ENCODE measurements at regions not wholly inside any gene's neighbourhood (a gene's known extent, or its start where the extent isn't known, plus 50 kb on each side); places are given as distances from the start of the nearest gene placed in this dataset.

GRCh38 chr9:129321286-129322021 lies 143.4 kb upstream of the IER5L start:
- DNase-seq, result no peak

DNA sequence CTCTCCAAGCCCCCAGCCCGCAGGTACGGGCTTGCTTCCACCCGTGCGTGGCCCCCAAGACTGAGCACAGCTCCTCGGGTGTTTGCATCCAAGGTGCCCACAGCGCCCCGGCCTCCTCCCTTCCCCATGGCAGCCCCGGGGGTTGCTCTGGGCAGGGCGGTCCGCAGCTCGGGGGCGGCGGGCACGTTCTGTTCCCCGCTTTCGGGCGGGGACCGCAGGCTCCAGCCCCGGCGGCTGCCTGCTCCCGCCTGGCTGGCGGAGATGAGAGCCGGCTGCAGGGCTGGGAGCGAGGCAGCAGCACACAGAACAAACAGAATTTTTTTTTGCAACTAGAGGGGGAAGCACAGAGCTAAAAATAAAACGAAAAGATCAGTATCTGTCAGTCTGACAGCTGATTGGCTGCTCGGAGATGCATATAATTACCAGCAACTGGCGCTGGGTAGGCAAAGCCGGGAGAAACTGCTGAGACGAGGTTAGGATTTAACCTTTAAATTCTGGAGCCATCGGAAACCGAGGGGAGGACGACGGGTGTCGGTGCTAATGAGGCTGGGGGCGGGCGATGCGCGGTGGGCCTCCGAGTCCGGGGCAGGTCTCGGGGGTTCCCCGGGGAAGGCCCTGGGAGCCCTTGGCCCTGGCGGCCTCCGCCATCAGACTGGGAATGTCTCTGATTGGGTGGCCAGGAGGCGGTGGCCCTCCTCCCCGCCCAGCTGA lies 142.7 kb upstream of the IER5L start:
- peak; percentile 31 for DNase-seq

- no peak for DNase-seq
Observed at GRCh38 chr9:129319938-129320481, 141.9 kb upstream of the IER5L start.

GRCh38 chr9:129319076-129319937 lies 141.2 kb upstream of the IER5L start:
- DNase-seq, result no peak

- DNase-seq, result no peak
Observed at GRCh38 chr9:129318121-129319075, 140.3 kb upstream of the IER5L start.

DNA sequence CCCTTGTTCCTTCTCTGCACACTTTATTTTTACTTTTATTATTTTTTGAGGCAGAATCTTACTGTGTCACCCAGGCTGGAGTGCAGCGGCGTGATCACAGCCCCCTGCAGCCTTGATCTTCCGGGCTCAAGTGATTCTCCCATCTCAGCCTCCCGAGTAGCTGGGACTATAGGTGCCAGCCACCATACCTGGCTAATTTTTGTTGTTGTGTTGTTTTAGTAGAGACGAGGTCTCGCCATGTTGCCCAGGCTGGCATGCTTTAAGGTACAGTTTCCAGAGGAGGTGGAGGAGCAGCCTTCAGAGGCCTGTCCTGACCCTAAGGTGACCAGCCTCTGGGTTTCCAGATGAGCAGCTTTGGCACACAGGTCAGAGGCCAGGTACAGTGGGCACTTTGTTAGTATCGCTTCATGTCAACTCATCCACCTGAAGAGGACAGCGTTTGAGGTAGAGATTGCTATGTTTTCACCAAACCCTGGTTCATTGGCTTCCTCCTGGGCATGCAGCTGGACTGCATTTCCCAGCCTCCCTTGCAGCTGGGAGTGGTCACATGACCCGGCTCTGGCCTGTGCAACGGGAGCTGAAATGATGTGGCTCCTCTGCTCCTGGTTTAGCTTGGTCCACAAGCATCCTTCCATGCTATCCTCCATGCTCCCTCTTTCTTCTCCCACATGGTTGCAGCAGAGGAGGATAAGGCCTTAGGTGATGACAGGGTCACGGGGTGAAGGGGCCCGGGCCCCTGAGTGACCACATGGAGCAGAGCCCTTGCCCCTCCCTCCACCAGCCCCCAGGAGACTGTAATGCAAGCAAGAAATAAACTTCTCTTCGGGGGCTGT lies 139.3 kb upstream of the IER5L start:
- no peak for DNase-seq

DNA sequence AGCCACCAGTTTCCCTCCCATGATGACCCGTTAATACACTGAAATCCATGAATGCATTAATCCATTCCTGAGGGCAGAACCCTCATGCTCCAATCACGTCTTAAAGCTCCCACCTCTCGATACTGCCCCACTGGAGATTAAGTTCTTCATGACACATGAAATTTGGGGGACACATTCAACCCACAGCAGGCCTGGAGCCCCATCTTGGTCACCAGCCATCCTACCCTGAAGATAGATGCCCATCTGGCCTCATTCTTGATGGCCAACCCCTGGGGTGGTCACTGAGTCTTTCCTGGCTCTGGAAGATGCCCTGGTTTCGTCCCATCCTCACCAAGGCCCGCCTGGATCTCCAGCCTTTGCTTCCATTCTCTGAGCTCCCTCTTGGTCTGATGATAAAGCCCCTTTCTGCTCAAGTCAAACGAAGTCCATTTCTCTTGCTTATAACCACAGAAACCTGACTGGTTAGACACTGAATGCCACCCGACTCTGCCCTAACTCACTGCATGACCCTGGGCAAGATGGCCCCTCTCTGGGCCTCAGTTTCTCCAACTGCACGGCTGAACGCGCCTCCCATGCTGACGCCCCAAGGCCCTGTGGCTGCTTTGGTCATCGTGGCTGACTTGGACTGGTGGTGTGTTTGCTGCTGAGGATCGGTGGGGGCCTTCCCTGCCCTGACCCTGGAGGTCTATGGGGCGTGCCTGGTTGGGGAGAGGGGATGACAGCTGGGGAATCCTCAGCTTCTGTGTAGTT lies 138.4 kb upstream of the IER5L start:
- no peak for DNase-seq

DNA sequence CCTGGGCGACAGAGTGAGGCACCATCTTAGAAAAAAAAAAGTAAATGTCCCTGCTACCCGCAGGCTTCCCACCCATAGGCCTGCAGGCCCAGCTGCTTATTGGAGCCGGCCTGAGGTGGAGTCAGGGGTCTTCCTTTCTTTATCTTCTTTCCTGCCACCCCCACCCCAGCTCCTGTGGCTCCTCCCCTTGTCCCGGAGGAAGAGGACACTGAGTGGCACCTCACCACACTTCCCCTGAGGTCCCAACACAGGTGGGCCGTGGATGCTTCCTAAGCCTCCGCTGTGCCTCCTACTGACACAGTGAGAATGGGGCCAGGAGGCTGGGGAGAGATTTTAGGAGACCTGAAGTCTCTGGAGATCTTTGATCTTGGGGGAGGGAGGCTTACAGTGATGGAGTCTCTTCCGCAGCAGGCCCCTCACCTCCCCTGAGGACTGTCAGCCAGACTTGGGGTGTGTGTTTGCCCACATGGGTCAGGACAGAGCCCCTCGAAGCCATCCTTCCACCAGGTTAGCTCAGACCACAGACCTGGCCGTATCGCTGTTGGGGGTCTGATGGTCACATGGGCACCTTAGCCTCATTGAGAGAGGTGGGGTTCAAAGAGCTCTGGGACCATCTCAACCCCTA lies 135.4 kb upstream of the IER5L start:
- no peak for DNase-seq

- no peak for DNase-seq
Observed at GRCh38 chr9:129312251-129313122, 134.4 kb upstream of the IER5L start.

DNA sequence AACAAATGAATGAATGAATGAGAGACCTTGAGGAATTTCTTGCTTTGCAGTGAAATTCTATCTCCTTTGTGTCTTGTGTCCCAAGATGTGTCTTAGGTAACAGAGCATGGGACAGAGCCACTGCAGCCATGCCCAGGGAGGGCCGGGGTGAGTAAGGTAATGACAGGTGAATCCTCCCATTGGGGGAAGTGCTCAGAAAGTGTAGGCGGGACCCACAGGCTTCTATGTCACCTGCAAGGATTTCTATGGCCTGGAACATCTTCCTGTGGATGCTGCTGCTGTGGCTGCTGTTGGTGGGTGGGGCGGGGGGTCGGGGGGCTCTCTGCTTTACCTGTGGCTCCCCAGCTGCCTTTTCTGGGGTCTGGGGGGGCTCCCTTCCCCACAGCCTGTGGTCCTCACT lies 133.6 kb upstream of the IER5L start:
- DNase-seq, result no peak

DNA sequence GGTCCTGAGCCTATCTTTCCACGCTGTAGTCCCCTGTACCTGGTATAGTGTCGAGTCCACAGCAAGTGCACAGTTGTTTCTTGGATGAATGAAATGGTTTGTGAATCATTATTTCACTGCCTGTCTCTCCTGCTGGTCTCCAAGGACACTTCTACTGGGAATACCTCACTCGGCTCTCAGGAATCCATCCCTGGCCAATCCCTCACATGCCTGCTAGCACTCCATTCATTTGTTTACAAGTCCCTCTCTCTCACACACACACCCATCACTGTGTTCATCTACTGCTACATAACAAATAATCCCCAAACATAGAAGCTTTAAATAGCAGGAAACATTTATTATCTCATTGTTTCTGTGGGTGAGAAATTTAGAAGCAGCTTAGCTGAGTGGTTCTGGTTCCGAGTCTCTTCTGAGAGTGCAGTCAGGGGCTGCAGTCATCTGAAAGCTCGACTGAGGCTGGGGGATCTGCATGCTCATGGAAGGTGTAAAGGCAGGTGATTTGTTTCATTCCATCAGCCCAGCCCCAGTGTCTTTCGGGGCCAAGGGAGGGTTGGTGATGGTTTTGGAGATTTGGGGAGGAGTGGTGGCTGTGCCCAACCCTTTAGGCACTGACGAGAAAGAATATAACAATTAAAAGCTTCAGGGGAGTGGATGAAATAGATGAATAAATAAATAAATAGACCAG lies 132.7 kb upstream of the IER5L start:
- DNase-seq, result no peak

DNA sequence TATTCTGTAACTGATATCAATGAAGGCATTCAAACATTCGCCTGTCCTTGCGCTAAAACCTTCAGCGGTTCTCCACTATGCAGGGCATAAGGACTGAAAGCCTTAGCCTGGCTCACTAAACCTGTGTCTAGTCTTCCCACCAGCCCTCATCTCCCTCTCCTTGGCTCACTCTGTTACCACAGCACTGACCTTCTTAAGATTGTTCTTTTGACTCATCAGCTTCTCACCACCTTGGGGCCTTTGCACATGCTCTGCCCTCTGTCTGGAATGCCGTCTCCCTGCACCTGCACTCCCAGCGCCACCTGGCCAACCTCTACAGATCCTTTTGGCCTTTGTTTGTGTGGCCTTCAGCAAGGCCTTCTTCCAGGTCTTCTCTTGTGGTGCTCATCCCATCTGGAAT lies 131.8 kb upstream of the IER5L start:
- no peak for DNase-seq

DNA sequence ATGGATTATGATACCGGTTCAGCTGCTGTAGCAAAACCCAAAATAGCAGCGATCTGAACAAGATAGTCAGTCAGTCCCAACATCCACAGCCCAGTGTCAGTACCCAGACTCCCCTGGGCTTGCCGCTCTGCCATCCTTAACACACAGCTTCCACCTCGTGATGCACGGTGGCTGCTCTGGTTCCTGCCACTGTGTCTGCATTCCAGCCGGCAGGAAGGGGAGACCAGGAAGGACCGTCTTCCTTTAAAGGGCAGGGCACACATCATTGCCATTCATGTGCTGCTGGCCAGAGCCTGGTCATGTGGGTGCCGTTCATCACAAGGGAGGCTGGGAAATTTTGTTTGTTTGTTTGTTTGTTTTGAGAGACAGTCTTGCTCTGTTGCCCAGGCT lies 131.0 kb upstream of the IER5L start:
- no peak for DNase-seq

DNA sequence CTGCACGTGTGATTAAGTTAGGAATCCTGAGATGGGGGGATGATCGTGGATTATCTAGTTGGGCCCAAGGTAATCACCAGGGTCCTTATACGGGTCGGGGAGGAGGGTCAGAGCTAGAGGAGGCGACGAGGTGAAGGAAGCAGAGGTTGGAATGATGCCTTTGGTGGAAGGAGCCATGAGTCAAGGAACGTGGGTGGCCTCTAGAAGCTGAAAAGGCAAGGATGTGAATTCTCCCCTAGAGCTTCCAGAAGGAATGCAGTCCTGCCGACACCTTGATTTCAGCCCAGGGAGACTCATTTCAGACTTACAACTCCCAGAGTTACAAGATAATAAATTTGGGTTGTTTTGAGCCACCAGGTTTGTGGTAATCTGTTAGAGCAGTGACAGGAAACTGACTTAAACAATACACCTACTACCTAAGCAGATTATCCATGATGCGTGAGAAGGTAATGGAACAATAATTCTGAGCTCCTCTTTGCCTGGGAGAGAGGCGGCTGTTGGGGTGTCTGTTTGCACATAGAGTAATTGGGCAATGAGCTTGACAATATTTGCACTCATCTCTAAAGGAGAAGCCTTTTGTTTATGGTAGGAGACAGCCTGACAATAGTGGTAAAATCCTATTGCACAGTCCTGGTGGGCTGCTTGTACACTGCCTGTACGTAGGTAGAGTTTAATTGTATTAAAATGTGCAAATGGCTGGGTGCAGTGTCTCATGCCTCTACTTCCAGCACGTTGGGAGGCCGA lies 129.3 kb upstream of the IER5L start:
- no peak for DNase-seq

DNA sequence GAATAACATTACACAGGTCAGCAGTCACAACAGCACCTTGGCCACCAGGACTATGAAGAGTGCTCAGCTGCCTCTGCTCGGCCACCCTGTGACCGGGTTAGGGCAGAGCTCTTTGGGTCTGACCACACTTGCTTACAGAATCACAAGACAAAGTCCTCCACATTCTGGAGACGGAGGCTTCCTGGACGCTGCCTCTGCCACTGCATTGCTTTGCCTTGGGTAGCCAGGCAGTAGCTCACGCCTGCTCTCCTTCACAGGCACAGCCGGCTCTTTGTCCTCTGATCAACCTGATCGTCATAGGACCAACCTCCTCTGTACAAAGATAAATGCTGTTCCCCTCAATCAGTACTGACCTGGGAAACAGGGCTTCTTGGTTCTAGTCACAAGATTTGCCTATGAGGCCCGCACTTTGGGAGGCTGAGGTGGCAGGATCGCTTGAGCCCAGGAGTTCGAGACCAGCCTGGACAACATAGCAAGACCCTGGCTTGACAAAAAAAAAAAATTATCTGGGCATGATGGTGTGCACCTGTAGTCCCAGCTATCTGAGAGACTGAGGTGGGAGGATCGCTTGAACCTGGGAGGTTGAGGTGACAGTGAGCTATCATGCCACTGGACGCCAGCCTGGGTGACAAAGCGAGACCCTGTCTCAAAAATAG lies 128.4 kb upstream of the IER5L start:
- peak; percentile 2 for DNase-seq

DNA sequence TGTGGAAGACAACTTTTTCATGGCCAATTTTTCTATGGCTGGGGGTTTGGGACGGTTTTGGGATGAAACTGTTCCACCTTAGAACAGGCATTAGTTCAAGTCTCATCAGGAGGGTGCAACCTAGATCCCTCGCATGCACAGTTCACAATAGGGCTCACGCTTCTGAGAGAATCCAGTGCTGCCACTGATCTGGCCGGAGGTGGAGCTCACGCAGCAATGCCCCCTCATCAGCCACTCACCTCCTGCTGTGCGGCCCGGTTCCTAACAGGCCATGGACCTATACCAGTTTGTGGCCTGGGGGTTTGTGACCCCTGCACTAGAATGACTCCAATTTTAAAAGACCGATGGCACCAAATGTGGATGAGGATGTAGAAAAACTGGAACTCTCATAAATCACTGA lies 127.2 kb upstream of the IER5L start:
- DNase-seq, result peak; percentile 0

DNA sequence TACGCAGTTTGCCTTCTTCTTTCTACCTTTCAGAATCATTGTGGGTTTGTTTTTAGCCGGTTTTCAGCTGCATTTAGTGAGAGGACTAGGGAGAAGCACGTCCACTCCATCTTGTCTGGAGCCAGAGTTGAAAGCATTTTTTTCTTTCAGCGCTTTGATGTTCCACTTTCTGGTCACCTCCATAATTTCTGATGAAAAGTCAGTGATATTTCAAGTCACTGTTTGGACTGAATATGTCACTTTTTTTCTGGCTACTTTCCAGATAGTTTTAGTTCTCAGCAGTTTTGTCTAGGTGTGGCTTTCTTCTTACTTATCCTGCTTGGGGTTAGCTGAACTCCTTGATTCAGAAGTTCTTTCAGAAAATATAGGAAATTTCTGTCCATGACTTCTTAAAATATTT lies 123.9 kb upstream of the IER5L start:
- DNase-seq, result no peak

All from activated gamma-delta T cell treated with Interleukin-2 at 50 U/mL for 16 hours (primary cell).